GM19468 (cell line): ENCODE measurements at regions not wholly inside any gene's neighbourhood (a gene's known extent, or its start where the extent isn't known, plus 50 kb on each side); places are given as distances from the start of the nearest gene placed in this dataset.

Experiments used
- ATAC-seq: cut with Tn5 transposase; IDR thresholded peaks from one replicate; pipeline ENCODE4 v1.9.1; 2021; ENCODE audit warnings: mild to moderate bottlenecking, moderate library complexity, moderate number of reproducible peaks; ENCODE audit not compliant: unreplicated experiment; ENCODE audit errors: extremely low read depth

GRCh38 chr22:22835771-22836291, 51.8 kb upstream of the IGLL5 start:
- no peak for ATAC-seq

GRCh38 chr22:22836635-22837034, 51.0 kb upstream of the IGLL5 start:
- no peak for ATAC-seq
